ENCODE measurements at regions not wholly inside any gene's neighbourhood (a gene's known extent, or its start where the extent isn't known, plus 50 kb on each side); places are given as distances from the start of the nearest gene placed in this dataset.

DNA sequence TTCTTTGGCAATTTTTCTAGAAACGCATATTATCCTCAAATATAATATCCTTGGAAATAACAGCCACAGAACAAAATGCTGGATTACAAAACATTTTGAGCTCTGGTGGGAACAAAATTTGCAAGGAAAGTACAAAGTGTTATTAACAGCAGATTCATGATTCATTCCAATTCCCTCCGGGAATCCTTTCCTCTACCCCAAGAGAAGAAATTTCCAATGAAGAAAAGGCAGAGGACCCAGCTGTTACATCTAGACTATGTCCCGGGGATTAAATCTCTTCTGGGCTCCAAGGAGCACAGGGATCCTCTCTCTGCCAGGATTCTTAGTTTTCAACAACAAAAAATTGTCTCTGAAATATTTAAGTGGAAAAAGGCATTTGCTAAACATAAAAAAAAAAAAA is 51.6 kb upstream of the TMEFF2 start:
- no peaks in the 10 kb centered on the region for H3K27me3 ChIP-seq
- no peaks in the 10 kb centered on the region for H3K9me3 ChIP-seq
- DNase-seq = no peak
- 92 to 93% methylated on average over 3 of the region's 3 CpGs for WGBS, 2 donors
- no peak for TF ChIP-seq POLR2AphosphoS5 (IDR thresholded peaks at IDR 0.05)
- H3K4me3 ChIP-seq = no peak overlapping the region
- intact Hi-C loops (cut with DNase I) = no loop called here
- H3K4me1 ChIP-seq = no peaks in the 10 kb centered on the region
- H3K27ac ChIP-seq = no peak overlapping the region
- no peaks in the 10 kb centered on the region for H3K36me3 ChIP-seq

DNA sequence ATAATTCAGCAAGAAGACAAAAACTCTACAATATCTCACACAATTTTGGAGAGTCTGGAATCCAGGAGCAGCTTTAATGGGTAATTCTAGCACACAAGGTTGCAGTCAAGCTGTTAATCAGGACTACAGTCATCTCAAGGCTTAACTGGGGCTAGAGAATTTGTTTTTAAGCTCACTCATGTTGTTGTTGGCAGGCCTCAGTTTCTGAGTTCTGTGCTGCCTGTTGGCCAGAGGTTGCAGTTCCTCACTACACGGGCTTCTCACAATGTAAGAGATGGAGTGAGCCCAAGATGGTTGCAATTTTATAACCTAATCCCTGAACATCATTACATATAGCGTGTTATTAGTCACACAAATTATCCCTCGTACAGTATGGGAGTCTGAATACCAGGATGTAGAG is 50.6 kb upstream of the TMEFF2 start:
- TF ChIP-seq, protein P1, sequence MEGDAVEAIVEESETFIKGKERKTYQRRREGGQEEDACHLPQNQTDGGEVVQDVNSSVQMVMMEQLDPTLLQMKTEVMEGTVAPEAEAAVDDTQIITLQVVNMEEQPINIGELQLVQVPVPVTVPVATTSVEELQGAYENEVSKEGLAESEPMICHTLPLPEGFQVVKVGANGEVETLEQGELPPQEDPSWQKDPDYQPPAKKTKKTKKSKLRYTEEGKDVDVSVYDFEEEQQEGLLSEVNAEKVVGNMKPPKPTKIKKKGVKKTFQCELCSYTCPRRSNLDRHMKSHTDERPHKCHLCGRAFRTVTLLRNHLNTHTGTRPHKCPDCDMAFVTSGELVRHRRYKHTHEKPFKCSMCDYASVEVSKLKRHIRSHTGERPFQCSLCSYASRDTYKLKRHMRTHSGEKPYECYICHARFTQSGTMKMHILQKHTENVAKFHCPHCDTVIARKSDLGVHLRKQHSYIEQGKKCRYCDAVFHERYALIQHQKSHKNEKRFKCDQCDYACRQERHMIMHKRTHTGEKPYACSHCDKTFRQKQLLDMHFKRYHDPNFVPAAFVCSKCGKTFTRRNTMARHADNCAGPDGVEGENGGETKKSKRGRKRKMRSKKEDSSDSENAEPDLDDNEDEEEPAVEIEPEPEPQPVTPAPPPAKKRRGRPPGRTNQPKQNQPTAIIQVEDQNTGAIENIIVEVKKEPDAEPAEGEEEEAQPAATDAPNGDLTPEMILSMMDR (IDR thresholded peaks at IDR 0.05) = no peak
- TF ChIP-seq POLR2AphosphoS5 (IDR thresholded peaks at IDR 0.05) (no peak), POLR2A (IDR thresholded peaks at IDR 0.05) (no peak), EP300 (IDR thresholded peaks at IDR 0.05) (no peak)
- no peak overlapping the region for H3K4me3 ChIP-seq
- no peaks in the 10 kb centered on the region for H3K4me1 ChIP-seq
- 79 to 87% methylated on average over 3 of the region's 3 CpGs for WGBS, 2 donors
- H3K36me3 ChIP-seq = no peaks in the 10 kb centered on the region
- H3K27ac ChIP-seq = no peak overlapping the region
- DNase-seq = no peak
- H3K27me3 ChIP-seq = no peaks in the 10 kb centered on the region
- intact Hi-C loops (cut with DNase I) = no loop called here
- H3K9me3 ChIP-seq = no peaks in the 10 kb centered on the region

Small RNA genes lying in the stretch of these regions (small RNA-seq; reads per million reads assigned to genes)
- gene AC068135.1 (0 reads per million in 3 donors), gene AC074290.1 (0 reads per million in 3 donors), gene RF00017 (0 reads per million in 3 donors), gene RF00273 (0 to 0.06 (median 0) reads per million in 3 donors), gene RNU6-169P (0 reads per million in 3 donors)

All from sigmoid colon (tissue), 6 donors.